Stimulated activated naive CD4-positive, alpha-beta T cell (primary cell): ENCODE measurements at regions not wholly inside any gene's neighbourhood (a gene's known extent, or its start where the extent isn't known, plus 50 kb on each side); places are given as distances from the start of the nearest gene placed in this dataset.
"Not testable (repeated sequence)": the region's sequence is repeated elsewhere in the genome, so short reads cannot be mapped to it uniquely, and the experiment has no call there.

ENCODE experiments used
- DNase-seq, 6 experiments: peaks; one replicate each; lab custom pipeline; 2025; lab: John Stamatoyannopoulos, UW

- no peak for DNase-seq
Observed at GRCh38 chr1:182227864-182228547, 163.6 kb downstream of the GLUL start.

DNA sequence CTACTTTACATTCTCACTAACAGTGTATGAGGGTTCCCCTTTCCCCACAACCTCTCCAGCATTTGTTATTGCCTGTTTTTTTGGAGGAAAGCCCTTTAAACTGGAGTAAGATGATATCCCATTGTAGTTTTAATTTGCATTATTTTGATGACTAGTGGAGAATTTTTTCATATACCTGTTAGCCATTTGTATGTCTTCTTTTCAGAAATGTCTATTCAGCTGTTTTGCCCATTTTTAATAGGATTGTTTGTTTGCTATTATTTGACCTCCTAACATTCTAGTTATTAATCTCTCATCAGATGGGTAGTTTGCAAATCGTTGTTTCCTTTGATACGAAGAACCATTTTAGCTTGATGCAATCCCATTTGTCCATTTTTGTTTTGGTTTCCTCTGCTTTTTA lies 165.0 kb downstream of the GLUL start:
- no peak for DNase-seq

- DNase-seq: not testable (repeated sequence)
Observed at GRCh38 chr1:182225755-182226154, 164.2 kb upstream of the ZNF648 start.

DNA sequence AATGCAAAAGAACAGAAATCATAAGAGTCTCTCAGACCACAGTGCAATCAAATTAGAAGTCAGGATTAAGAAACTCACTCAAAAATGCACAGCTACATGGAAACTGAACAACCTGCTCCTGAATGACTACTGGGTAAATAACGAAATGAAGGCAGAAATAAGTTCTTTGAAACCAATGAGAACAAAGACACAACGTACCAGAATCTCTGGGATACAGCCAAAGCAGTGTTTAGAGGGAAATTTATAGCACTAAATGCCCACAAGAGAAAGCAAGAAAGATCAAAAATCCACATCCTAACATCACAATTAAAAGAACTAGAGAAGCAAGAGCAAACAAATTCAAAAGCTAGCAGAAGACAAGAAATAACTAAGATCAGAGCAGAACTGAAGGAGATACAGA lies 160.5 kb upstream of the ZNF648 start:
- DNase-seq: not testable (repeated sequence)

- not testable (repeated sequence) for DNase-seq
Observed at GRCh38 chr1:182221367-182221766, 159.9 kb upstream of the ZNF648 start.

GRCh38 chr1:182217967-182218366 lies 156.5 kb upstream of the ZNF648 start:
- no peak for DNase-seq

DNA sequence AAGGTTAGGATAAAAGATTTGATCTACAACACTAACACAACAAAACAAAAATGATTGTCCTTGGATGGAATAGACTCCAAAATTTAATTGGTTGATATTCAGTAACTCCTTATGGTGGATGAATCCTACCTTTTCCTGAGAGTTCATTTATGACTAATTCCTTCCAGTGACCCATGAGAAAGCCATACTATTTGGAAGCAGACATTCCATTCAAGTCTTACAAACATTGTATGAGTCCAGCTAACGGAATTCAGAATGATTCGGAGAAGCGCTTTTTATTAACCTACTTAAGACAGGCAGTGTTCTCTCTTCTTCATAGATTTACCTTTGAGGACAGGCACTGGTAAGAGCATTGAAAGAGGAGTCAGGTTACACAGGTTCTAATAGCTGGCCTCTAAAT lies 155.6 kb upstream of the ZNF648 start:
- DNase-seq: no peak

- DNase-seq: no peak
Observed at GRCh38 chr1:182215764-182216163, 154.3 kb upstream of the ZNF648 start.

DNA sequence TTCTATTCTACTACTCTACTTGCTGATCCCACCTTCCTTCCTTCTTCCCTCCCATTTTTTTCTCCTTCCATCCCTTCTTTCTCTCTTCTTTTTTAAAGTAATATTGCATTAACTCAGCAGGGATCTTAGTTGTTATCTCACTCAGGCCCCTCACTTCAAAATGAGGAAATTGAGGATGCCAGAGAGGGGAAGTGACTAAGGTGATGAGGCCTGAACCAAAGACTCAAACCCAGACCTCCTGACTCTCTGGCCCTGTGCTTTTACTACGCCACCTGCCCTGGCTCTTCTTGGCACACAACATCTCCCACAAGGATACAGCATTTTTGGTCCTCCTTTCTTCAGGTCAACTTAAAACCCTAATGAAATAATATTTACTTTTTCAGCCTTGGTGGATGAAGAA lies 151.7 kb upstream of the ZNF648 start:
- no peak for DNase-seq

DNA sequence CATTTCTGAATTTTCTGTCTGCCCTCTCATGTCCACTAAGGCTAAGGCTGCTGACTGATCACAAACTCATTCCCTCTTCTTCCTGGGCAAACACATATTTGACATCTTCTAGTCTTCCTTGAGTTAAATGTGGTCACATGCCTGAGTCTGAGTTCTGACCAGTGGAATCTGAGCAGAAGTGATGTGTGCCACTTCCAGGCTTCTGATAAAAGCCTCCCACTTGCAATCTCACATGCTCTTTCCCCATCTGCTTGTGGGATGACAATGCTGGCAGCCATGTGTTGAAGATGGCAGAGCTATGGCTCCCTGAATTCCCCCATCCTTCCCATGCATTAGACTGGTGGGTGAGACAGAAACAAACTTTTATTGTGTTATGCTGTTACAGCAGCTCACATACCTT lies 149.9 kb upstream of the ZNF648 start:
- no peak for DNase-seq

DNA sequence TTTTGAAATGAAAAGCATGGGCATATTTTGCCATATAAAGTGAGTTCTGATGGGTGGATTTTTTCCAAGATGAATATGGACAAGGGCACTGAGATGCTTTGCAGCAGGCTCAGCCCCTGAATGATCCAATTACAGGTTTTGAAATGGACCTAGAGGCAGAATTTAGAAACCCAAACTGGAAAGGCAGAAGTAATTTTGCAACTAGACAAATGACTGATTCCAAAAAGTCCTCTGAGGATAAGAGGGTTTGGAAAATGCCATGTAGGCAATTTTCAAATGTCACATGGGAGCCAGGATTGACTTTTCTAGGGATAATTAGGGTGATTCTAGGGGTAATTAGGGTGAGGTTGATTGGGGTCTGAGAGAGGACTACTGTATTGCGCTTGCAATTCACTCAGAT lies 148.9 kb upstream of the ZNF648 start:
- no peak for DNase-seq

- DNase-seq: no peak
Observed at GRCh38 chr1:182207300-182207699, 145.8 kb upstream of the ZNF648 start.

DNA sequence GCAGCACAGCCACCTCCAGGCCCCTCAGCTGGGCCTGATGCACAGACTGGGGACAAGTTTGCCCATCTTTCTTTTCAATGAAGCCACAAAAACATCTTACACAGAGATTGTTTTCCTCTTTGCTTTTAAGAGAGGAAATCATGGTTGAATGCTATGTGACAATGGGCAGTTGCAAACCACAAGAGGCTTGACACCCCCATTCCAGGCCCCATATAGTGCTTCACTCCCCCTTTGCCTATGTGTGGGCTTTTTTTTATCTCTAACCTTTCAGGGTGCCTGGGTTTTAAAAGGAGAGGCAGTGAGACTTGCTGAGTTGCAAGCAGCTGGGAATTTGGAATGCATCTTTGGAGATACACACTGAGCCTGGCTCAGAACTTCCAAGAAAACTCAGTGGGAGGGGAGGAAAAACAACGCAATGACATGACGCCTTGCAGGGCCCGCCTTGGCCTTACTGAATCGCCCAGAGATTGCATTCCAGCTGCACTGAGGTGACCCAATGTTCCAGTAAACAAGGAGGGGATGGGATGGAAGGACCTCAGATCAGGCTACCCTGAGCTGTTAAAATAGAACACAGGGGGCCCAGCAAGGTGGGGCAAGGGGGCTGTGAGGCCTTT lies 145.2 kb upstream of the ZNF648 start:
- DNase-seq: no peak

GRCh38 chr1:182205351-182206022 lies 144.0 kb upstream of the ZNF648 start:
- DNase-seq: no peak

DNA sequence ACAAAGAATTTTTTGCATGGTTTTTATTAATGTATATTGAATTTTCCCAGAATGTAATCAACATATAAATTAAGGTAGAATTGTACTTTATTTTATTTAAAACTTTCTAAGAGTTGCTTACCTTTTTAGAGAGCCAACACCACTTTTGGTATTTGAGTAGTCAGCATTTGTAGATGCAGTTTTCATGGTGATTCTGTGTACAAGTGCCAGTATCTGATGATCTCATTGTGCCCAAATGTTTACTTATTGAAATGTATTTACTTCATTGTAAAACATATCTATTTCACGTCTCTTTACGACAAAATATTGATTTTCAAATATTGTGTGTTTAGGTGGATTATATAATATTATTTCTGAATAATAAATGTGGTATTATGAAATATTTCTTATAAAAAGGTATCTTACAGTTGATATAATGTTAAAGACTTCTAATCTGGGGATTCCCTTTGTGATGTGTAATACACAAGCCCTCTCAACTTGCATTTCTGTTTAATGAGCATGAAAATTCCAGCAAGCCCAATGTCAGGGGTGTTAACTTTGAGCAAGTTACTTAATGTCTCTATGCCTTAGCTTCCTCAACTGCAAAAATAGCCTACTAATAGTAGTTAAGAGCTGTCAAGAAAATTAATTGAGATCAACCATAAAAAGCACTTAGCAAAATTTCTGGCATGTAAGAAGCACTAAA lies 141.8 kb upstream of the ZNF648 start:
- no peak for DNase-seq

GRCh38 chr1:182201490-182201889 lies 140.0 kb upstream of the ZNF648 start:
- DNase-seq: not testable (repeated sequence)

DNA sequence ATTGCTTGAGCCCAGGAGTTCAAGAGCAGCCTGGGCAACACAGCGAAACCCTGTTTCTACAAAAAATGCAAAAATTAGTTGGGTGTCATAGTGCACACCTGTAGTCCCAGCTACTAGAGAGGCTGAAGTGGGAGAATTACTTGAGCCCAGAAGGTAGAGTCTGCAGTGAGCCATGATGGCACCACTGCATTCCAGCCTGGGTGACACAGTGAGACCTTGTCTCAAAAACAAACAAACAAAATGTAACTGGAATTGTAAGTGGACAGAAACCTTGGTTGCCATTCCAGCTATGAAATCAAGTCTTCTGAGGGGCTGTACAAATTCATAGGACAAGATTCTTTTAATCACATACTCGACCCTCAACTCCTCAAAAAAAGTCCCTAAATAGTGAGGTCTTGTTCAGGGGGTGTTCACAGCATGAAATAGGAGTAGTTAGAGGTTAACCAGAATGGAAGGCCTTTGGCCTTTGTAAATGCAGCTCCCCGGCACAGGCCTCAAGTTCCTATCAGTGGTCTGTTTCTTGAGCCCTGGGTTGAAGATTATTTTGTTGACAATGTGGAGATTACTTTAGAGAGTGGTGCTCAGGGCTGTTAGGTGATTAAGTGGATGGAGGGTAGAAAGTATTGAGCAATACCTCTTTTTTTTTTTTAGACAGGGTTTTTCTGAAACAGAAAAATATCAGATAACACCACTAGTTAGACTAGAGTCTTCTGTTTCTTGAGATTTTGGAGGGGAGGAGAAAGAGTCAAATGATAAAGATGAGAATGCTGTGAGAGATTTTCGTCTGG lies 138.7 kb upstream of the ZNF648 start:
- DNase-seq: no peak

- no peak for DNase-seq
Observed at GRCh38 chr1:182198006-182198605, 136.6 kb upstream of the ZNF648 start.

DNA sequence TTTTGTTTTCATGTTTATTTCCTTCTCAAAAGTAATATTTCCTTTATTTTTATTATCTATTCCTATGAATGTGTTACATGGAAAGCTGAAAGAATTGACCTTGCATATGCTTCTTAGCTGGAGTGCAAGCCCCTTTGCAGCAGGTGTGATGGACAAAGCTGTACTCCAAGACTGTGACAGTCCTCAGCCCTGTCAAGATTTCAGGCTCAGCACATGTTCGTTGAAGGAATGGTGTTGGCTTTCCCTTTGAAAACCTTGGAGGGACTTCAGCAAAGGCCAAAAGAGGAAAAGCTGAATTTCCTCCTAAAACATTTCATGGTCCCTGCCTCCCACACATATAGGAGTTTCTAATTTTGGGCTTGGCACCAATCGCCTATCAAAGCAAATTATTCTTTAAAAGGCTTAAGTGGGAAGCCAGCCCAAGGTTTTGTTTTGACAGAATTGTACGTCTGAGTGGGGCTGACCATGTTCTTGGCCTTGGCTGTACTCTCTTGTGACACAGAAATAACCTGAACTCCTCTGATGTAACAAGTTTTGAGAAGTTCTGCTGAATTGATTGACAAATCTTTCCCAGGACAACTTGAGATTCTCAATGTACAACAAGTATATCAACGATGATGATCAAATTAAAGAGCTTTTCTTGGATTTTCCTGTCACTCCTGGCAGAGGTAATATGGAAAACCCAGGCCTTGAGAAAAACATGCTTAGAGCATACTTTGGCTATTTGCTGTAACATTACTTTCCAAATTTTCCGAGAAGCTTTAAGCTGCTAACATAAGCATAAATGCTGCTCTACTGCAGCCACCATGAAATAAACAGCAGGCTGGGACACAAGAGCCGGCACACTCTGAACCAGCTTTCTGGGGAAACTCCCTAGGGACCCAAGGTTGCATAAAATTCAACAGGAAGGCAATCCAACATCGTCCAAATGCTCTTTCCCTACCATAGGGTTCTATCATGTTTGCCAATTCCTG lies 135.7 kb upstream of the ZNF648 start:
- no peak for DNase-seq

DNA sequence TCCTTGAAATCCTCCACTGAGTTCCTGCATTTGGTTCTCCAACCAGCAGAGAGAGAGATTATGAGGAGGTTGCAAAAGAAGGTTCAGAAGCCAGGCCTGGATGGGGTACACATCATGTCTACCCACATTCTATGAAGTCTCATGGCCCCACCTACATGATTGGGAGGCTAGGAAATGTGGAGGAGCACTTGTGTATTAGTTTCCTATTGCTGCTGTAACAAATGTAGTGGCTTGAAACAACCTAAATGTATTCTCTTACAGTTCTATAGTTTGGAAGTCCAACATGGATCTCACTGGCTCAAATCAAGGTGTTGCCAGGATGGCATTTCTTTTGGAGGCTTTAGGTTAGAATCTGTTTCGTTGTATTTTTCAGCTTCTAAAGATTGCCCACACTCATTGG lies 134.2 kb upstream of the ZNF648 start:
- DNase-seq: no peak
